Right lung (tissue), 2 donors: ENCODE measurements at regions not wholly inside any gene's neighbourhood (a gene's known extent, or its start where the extent isn't known, plus 50 kb on each side); places are given as distances from the start of the nearest gene placed in this dataset.
A peak's percentile ranks its signal among the peaks of the same experiment; 100 is the strongest.
"Not testable (repeated sequence)": the region's sequence is repeated elsewhere in the genome, so short reads cannot be mapped to it uniquely, and the experiment has no call there.

Experiments
- DNase-seq, 2 donors: peaks; one replicate each; pipeline ENCODE4 v3.0.0-alpha.2; 2013

DNA sequence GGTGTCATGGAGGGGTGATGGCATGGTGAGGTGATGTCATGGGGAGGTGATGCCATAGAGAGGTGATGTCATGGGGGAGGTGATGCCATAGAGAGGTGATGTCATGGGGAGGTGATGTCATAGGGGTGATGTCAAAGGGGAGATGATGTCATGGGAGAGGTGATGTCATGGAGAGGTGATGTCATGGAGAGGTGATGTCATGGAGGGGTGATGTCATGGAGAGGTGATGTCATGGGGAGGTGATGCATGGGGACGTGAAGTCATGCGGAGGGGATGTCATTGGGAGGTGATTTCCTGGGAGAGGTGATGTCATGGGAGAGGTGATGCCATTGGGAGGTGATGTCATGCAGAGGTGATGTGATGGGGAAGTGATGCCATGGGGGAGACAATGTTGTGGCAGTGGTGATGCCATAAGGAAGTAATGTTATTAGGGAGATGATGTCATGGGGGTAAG is 92.1 kb upstream of the C1orf174 start:
- no peak for DNase-seq

DNA sequence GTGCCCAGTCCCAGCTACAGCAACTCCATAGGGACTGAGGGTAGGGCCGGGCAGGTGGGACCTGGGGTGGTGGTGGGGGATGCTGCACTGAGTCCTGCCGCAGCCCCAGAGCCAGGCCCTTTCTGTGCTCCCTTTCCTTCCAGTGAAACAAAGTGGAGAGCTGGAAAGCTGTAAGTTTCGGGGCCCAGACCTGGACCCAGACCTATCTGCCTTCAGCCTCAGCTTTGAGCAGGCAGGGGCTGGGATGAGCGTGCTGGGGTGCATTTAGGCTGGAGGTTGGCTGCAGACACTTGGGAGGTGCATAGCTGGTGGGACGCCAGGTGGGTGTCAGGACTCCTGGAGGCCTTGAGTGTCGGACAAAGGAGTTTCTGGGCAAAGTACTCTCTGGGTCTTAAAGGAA is 92.7 kb upstream of the C1orf174 start:
- no peak for DNase-seq

DNA sequence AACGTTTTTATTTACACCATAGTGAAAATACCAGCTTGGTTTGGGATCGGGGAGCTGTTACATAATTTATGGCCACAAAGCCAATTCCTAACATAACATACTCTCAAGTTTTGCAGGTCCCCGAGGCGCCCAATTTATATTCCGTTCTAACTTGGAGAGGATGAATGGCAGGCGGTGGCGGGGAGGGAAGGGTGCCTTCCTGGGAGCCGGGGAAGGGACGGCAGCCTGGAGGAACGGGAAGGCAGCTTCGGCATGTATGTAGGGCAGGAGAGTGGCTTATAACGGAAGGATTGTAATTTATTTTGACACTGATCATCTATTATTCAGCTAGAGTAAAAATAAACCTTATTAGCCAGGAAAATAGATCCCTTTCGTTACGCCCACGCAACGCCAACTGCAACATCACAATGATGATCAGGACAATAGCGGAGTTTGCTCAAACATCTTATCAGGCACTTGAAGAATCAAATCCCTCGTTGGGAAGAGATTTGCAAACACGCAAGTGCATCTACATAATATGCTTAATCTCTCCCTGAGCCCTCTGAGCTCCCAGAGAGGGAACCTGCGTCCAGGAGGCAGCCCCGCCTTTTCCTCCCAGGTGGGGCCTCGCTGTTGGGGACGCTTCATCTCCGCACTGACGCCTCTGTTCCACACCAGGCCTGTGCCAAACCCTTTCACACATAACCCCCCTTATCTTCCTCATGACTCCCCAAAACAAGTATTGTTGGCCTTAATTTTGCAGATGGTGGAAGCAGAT is 93.7 kb upstream of the C1orf174 start:
- no peak for DNase-seq

DNA sequence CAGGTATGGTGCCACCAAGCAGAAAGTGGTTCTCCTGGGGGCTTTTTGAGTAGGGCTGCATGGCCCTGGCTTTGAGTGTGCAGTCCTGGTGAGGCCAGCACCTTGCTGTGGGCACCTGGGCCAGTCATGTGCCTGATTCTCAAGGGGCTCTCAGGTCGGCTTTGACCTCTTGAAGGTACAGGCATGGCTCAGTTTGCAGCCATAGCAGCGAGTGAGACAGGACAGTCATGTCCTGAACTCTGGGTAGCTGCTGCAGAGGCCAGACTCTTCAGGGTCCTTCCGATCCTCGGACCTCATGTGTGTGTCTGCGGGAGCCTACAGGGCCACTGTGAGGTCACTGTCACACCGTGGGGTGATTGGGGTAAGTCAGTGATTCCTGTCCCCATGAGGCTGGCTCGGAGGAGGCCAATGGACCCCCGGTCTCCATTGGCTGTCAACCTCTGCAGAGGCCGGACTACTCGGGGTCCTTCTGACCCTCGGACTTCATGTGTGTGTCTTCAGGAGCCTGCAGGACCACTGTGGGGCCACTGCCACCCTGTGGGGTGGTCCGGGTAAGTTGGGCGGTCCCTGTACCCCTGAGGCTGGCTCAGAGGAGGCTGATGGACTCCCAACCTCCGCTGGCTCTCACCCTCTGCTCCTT is 95.2 kb upstream of the C1orf174 start:
- DNase-seq: no peak

DNA sequence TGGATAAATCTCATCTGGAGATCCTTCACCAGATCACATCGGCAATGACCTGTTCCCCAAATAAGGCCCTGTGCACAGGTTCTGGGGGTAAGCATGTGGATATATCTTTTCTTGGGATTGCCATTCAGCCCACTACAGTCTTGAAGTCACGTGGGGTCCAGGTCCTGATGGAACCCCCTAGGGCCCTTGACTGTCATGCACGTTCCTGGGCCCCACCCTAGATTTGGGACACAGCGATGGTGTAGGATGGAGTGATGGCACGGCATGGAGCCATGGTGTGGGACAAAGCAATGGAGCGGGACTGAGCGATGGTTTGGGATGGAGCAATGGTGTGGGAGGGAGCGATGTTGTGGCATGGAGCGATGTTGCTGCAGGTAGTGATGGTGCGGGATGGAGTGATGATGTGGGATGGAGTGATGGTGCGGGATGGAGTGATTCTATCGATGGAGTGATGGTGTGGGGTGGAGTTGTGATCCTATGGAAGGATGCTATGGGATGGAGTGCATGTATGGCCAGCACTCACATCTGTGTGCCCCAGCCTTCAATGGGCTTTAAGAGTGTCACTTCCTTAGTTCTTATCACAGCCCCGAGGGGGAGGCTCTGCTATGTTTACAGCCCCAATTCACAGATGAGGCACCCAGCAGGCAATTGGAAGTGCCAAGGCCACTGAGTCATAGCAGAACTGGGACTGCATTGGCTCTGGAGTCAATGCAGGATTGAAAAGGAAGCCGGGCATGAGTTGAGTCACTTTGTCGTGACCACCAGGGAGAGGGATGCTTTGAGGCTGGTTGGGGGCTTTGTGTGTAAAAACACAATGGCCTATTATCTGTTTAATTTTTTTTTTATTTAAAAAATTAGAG is 97.0 kb upstream of the C1orf174 start:
- DNase-seq: no peak

DNA sequence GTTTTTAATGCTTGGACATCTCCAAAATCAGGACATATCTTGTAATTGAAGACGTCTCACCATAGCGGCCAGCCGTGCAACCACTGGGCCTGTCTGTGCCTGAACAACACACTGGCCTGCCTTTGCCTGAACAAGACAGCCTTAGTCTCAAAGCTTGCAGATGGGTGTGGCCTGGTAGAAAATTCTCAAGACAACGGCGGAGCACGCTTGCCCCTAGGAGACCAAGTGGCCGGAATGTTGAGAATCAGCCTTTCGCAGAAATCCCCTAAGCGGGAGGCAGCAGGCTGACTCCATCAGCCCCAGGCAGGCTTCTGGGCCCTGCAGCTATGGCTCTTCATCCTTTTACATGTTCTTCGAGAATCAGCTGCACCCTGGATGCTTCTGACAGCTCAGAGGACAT is 98.0 kb upstream of the C1orf174 start:
- DNase-seq: no peak

DNA sequence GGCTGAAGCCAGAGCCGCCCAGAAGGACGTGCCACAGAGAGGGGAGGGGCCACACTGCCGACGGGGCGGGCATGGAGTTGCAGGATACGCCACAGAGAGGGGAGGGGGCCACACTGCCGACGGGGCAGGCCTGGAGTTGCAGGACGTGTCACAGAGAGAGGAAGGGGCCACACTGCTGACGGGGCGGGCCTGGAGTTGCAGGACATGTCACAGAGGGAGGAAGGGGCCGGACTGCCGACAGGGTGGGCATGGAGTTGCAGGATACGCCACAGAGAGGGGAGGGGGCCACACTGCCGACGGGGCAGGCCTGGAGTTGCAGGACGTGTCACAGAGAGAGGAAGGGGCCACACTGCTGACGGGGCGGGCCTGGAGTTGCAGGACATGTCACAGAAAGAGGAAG is 99.4 kb upstream of the C1orf174 start:
- DNase-seq: not testable (repeated sequence)

DNA sequence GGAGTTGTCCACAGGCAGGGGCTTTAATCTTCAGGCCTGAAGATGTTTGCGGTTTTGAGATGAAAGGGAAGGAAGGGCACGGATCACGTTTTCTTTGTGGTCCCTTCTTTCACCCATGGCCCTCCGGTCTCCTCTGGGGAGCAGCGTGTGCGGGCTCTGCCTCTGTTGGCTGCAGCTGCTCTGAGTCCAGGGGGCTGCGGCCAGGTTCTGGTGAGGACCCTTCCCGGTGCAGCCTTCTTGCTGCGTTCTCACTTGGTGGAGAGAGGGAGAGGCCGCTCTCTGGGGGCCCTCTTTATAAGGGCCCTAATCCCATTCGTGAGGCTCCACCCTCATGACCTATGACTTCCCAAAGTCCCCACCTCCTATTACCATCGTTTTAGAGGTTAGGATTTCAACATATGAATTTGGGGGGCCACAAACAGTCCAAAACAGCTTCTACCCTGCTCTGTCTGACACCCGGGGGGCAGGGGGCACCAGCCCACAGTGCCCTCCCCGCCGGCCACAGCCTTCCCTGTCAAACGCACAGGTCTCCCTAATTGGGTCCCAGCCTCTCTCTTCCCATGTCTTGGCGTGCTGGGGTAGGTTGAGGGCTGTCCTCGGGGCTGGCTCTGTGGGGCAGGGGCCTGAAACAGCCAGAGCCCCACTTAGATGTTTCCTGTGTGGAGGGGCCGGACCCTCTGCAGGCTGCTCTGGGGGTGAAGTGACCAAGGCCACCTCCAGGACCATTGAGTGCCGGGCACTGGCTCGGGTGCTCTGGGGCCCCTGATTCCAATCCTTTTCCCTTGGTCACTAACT is 100.1 kb upstream of the C1orf174 start:
- DNase-seq: no peak

DNA sequence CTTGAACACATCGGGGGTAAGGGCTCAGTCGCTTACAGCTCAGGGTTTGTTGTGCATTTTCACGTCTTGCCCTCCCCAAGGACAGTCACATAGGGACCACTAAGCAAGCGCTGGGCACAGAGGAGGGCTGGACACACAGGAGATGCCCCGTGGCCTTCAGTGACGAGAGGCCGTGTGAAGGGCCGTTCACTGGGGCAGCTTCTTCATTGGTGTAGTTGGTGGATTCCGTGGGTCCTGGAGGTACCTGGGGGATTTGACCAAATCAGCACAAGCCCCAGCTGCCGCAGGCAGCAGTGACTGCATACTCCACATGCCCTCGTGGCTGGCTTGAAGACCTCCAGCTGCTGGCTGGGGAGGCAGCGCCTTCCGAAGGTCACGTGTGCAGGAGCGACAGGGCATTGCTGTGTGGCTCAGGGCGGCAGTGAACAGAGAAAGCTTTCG is 100.8 kb upstream of the C1orf174 start:
- DNase-seq: peak; percentile 14 to 15

DNA sequence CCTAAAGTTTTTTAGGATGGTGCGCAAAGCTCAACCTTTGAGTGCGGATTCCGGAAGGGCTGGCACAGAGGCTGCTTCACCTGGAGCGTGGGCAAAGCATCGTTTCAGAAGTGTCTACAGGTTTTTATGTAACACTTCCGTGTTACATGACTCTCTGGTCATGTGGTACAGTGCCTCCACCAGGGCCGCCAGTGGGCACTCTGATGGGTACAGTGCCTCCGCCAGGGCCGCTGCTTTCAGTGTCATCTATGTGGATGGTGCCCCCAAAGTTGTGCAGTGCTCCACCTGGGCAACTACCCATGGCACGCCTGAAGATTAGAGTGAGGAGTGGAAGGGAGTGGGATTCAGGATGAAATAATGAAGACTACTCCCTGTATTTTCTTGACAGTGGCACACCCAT is 101.4 kb upstream of the C1orf174 start:
- no peak for DNase-seq

DNA sequence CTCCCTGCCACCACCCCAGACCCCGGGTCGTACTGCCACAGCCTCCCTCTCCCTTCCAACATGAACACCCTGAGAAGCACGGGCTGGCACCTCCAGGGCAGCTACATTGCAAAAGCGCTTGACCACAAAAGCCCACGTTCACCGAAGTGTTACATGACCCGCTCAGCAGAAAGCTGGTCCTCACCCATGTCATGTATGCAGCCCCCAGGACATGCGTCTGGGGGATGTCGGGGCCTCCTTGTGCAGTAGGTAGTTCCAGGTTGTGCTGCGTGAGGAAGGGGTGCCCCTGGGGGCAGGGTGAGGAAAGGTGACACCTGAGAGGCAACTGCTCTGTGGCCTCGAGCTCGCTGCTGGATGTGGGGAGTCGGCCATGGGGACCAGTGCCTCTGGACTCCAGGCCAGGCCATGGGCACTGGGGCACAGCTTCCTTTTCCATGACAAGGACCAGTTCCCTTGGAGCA is 102.0 kb upstream of the C1orf174 start:
- no peak for DNase-seq

DNA sequence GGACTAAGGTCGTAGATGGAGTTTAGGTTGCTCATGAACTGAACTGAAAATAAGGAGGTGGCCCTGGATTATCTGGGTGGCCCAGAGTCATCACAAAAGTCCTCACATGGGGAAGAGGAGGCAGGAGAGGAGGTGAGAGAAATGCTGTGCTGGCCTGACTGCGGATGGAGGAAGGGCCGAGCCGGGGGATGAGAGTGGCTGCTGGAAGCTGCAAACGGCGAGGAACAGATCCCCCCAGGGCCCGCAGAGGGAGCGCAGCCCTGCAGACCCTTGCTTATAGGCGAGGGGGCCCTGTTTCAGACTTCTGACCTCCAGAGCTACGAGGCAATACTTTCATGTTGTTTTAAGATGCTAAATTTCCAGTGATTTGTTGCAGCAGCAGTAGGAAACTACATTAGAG is 102.7 kb upstream of the C1orf174 start:
- DNase-seq: no peak

DNA sequence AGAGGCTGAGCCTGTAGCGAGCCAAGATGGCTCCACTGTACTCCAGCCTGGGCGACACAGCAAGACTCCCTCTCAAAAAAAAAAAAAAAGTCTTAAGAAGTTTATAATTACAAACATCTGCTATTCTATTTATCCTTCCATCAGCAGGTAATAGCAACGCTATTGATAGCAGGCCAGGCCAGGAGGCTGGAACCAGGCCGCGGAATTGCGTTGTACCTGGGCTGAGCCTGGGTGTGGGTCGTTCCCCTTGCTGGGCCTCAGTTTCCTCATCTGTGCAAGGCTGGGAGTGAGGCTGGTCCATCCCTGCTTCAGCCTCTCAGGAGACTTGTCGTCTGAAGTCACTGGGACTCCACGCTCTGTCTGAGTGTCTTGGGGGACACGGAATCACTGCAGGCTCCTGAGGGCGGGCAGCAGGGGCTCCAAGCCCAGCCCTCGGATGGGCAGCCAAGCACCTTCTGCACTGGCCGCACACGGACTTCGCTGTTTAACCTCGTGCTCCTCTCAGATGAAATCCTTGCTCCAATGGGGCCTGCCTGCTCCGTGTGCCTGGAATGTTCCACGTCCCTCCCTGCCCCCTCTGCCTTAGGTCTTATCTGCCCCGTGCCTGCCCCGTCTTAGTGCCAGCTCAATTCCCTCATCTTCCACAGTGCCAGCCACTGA is 103.9 kb upstream of the C1orf174 start:
- DNase-seq: no peak

DNA sequence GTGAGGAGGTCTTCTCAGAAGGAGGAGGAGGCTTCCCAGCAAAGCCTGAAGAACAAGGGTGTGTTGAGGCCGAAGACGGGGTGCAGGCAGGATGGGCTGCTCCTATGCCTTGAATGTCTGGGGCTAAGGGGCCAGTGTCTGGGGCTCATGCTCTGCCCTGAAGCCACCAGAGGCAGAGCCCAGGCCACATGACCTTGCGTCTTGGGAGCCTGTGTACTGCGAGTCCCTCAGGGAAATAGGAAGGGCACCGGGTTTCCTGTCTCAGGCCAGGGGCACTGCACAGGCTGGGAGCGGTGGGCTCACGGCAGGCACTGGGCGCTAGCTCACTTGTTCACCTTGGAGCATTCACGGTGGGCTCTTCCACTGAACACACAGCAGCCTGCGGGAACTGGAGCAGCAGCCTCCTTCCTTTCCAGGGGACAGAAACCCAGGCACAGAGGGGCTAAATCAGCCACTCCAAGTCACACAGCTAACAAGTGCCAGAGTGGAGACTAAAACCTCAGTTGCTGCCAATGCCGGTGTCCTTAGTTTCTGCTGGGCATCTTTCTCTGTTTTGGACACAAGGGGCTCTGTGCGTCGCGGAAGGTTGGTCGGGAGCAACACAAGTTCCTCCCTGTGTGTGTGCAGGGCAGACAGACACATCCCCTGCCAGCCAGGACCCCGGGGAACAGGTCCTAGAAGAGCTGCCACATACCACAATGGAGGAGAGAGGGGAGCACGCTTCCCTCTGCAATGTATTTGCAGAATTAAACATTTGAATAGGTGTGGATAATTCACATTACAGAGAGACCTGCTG is 104.8 kb upstream of the C1orf174 start:
- DNase-seq: no peak

DNA sequence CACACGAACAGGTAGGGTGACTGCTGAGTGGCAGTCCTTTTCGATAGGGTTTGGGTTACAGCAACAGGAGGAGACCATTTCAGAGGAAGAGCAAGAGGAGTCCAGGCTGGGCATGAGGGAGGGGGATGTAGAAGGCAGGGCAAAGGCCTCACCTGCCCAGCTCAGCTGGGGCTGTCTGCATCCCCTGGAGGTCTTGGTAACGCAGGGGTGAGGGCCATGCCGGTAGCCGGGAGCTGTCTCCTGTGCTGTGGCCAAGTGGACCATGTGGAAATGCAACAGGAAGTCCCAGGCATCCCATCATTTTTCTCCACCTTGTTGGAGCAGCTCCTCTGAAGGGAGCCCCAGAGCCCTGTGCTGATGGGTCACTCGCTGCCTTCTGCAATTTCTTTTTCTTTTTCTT is 105.4 kb upstream of the C1orf174 start:
- DNase-seq: no peak

DNA sequence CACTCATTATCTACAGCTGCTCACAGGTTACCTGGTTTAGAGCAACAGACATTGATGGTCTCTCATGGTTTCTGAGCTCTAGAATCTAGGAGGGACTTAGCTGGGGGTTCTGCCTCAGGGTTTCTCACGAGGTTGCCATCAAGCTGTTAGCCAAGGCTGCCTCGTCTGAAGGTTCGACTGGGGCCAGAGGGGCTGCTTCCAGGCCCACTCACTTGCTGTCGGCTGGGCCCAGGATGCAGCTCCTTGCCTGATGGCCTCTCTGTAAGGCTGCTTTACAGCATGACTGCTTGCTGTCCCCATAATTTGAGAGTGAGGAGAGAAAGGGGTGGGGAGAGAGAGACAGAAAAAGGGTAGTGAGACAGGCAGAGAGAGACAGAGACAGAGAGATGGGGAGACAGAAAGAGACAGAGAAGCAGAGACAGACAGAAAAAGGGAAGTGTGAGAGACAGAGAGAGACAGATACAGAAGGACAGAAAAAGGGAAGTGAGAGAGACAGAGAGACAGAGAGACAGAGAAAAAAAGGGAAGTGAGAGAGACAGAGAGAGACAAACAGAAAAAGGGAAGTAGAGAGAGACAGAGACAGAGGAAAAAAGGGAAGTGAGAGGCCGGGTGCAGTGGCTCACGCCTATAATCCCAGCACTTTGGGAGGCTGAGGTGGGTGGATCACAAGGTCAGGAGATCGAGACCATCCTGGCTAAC is 106.8 kb upstream of the C1orf174 start:
- no peak for DNase-seq

DNA sequence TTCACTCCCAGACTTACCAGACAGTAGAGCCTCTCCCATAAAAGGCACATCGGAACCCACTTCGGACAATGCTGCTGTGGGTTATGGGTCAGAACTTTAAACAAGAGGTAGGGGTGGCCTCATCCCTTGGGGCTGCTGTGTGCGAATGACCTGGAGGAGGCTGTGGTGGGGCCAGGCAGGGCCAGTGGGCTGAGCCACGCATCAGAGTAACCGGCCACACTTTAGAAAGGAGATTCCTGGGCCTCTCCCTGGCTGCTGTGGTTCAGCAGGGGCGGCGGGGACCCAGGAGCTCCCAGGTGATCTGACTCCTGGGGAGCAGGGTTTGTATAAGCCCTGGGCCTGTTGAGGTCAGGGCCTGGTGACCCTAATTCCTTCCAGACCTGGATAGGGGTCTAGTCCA is 110.2 kb upstream of the C1orf174 start:
- DNase-seq: no peak

DNA sequence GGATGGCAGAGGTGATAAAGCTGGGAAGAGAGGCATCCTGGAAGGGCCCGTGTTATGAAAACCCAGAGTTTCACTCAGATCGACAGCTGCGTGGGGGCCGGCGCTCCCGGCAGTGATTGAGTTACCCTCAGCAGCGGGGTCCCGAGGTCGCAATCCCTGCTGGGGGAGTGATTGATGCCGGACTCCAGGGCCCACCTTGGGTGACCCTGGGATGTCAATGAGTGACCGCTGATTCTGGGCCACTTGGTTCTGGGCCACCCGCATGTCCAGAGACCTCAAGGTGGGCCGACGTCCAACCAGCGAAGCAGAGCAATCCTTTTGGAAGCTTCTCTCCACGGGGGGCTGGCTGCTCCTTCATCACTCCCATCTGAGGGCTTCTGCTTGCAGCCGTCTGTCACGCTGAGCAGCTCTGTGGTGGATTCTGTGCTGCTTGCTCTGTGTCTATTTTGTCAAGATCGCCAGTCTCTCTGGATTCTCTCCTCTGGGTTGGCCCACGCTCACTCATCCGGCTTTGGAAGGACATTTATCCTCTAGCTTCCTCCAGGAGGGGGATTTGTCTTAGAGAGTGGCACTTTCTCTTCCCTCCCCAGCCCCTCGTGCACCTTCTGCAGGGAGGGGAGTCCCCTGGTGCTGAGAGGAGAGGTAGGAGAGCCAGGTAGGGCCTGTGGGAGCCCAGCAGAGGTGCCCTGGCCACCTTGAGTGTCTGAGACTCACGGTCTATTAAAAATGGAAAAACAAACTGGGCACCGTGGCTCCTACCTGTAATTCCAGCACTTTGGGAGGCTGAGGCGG is 110.9 kb upstream of the C1orf174 start:
- no peak for DNase-seq
